GM12878 (cell line): ENCODE measurements at regions not wholly inside any gene's neighbourhood (a gene's known extent, or its start where the extent isn't known, plus 50 kb on each side); places are given as distances from the start of the nearest gene placed in this dataset.

Experiments
- ATAC-seq: fragments of 200-7000 bp; cut with Tn5 transposase; 3 replicates; pipeline ENCODE4 v1.9.1; 2020; ENCODE audit warnings: mild to moderate bottlenecking, moderate library complexity
- BruUV-seq: library from RNA; stranded (reverse); fragments of 400-500 nt; replicated peaks from 2 replicates; lab custom pipeline; 2021; lab: Mats Ljungman, UMichigan
- CTCF ChIA-PET: fragments of 300-600 bp; sonication (Branson Sonifier 250); formaldehyde crosslinking; extraction: SDS; loops from one replicate; lab custom pipeline; 2021; ENCODE audit warnings: inconsistent platforms; lab: Yijun Ruan, JAX
- POLR2A ChIA-PET: fragments of 350-600 bp; formaldehyde crosslinking; extraction: SDS; loops from one replicate; lab custom pipeline; 2021; ENCODE audit warnings: inconsistent platforms; lab: Charles Lee
- RAD21 ChIA-PET: fragments of 300-600 bp; sonication (Branson Sonifier 250); formaldehyde crosslinking; loops from one replicate; lab custom pipeline; 2023; ENCODE audit warnings: antibody characterized with exemption; ENCODE audit not compliant: unreplicated experiment; lab: Charles Lee
- SMC1A ChIA-PET: fragments of 300-600 bp; sonication (Branson Sonifier 250); formaldehyde crosslinking; loops from one replicate; lab custom pipeline; 2023; ENCODE audit not compliant: unreplicated experiment, uncharacterized antibody; lab: Charles Lee
- DNase-seq: peaks from one replicate; pipeline ENCODE4 v3.0.0-alpha.2; 2011; ENCODE audit warnings: low read depth, low spot score
- FAIRE-seq: peaks from 3 replicates; lab custom pipeline; 2011; peaks lifted over from hg19 to GRCh38; lab: Jason Lieb, UNC
- H2AFZ ChIP-seq: 2 replicates; pipeline ENCODE4 v1.6.0; 2011; ENCODE audit warnings: low read depth, low read length, control low read depth; ENCODE audit not compliant: control insufficient read depth
- H3K27ac ChIP-seq: 2 replicates; pipeline ENCODE4 v1.5.1; 2011; ENCODE audit warnings: control low read depth; ENCODE audit not compliant: control insufficient read depth, insufficient read depth
- H3K27me3 ChIP-seq, 2 experiments: replicated peaks in 1 of 2; 2 replicates each; pipeline versions ENCODE4 v1.6.0 to v1.6.1; 2011; ENCODE audit warnings: low read length in 1 of 2; ENCODE audit not compliant: control insufficient read depth in 2 of 2, insufficient read depth in 2 of 2
- H3K36me3 ChIP-seq, 2 experiments: 2 replicates each; pipeline ENCODE4 v1.5.1; 2011; ENCODE audit warnings: low read length in 1 of 2; ENCODE audit not compliant: control insufficient read depth in 2 of 2, insufficient read depth in 2 of 2
- H3K4me1 ChIP-seq: 2 replicates; pipeline ENCODE4 v1.6.1; 2011; ENCODE audit warnings: mild to moderate bottlenecking, low read length, moderate library complexity, mixed read lengths; ENCODE audit not compliant: control insufficient read depth, insufficient read depth
- H3K4me2 ChIP-seq: 2 replicates; pipeline ENCODE4 v1.6.0; 2011; ENCODE audit warnings: control low read depth; ENCODE audit not compliant: control insufficient read depth, insufficient read depth
- H3K4me3 ChIP-seq: fragments of 200-600 bp; sonication (generic); 2 replicates; pipeline ENCODE4 v1.5.1; 2016
- H3K79me2 ChIP-seq: 2 replicates; pipeline ENCODE4 v1.6.0; 2011; ENCODE audit warnings: low read length; ENCODE audit not compliant: control insufficient read depth, insufficient read depth
- H3K9ac ChIP-seq: 2 replicates; pipeline ENCODE4 v1.8.0; 2011; ENCODE audit warnings: low read length, control low read depth, mixed read lengths; ENCODE audit not compliant: control insufficient read depth, insufficient read depth
- H3K9me3 ChIP-seq: replicated peaks from 3 replicates; pipeline ENCODE4 v1.5.1; 2011; ENCODE audit warnings: mild to moderate bottlenecking, low read length; ENCODE audit not compliant: control insufficient read depth, insufficient read depth
- H4K20me1 ChIP-seq: 2 replicates; pipeline ENCODE4 v1.6.0; 2011; ENCODE audit not compliant: control insufficient read depth, insufficient read depth
- IKZF1 ChIP-seq: fragments of 450-650 bp; conservative IDR thresholded peaks from 2 replicates; pipeline ENCODE4 v1.6.1; 2017; ENCODE audit warnings: antibody characterized with exemption, mild to moderate bottlenecking
- MXI1 ChIP-seq: fragments of 150-350 bp; IDR thresholded peaks from 2 replicates; pipeline ENCODE4 v1.6.1; 2011; ENCODE audit warnings: low read depth, mild to moderate bottlenecking, inconsistent platforms, low read length, improper control_type of control experiment
- POLR2AphosphoS2 ChIP-seq: IDR thresholded peaks from 2 replicates; pipeline ENCODE4 v1.6.1; 2011; ENCODE audit warnings: low read depth, mild to moderate bottlenecking, low read length, improper control_type of control experiment, moderate library complexity
- ZZZ3 ChIP-seq: IDR thresholded peaks from 2 replicates; pipeline ENCODE4 v1.6.1; 2011; ENCODE audit warnings: low read depth; ENCODE audit not compliant: control insufficient read depth, insufficient read length
- WGBS: methylation state at CpG from one replicate; pipeline ENCODE4 v1.1.6; 2016; ENCODE audit warnings: low lambda C conversion rate; ENCODE audit not compliant: insufficient replicate concordance, insufficient coverage; ENCODE audit errors: missing lambda C conversion rate; 5-methylcytosine and 5-hydroxymethylcytosine counted together
- in situ Hi-C: fragments of 300-500 bp; cut with MboI; formaldehyde crosslinking; loops from 9 replicates; pipeline ENCODE4 v1.14.3; 2018; ENCODE audit warnings: mixed read lengths
- intact Hi-C: fragments of 100-400 bp; cut with micrococcal nuclease; formaldehyde crosslinking; loops from one replicate; pipeline ENCODE4 v1.14.2; 2022; ENCODE audit not compliant: unreplicated experiment
- TF ChIP-seq, protein P1 (sequence below): IDR thresholded peaks from 2 replicates; pipeline ENCODE4 v1.6.1; 2012; ENCODE audit warnings: low read depth, low read length, improper control_type of control experiment
- TF ChIP-seq, protein P2 (sequence below): fragments of 450-650 bp; IDR thresholded peaks from 2 replicates; pipeline ENCODE4 v1.6.1; 2016; ENCODE audit warnings: mild to moderate bottlenecking

DNA sequence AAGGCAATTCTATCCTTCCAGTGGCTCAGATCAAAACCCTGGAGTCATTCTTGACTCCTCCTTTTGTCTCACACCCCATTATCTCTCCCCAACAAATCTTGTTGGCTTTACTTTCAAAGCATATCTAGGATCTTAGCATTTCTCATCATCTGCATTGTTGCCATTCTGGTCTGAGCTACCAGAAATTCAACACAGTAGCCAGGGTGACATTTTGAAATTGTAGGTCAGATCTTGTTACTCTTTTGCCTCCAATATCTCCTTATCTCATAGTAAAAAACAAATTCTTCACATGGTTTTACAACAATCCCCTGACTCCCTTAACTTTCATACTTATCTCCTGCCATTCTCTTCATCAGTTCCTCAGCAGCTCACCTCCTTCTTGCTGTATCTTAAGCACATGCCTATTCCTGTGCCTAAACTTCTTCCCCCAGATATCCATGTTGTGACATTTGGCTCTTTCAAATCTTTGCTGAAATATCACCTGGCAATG lies 115.8 kb downstream of the KLF5 start (continued):
- TF ChIP-seq ZZZ3 = no peak
- TF ChIP-seq, protein P1, sequence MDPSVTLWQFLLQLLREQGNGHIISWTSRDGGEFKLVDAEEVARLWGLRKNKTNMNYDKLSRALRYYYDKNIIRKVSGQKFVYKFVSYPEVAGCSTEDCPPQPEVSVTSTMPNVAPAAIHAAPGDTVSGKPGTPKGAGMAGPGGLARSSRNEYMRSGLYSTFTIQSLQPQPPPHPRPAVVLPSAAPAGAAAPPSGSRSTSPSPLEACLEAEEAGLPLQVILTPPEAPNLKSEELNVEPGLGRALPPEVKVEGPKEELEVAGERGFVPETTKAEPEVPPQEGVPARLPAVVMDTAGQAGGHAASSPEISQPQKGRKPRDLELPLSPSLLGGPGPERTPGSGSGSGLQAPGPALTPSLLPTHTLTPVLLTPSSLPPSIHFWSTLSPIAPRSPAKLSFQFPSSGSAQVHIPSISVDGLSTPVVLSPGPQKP = no peak
- no peak for TF ChIP-seq IKZF1
- no peak for TF ChIP-seq MXI1
- TF ChIP-seq POLR2AphosphoS2 = no peak
- TF ChIP-seq, all 136 proteins: peak for 0

DNA sequence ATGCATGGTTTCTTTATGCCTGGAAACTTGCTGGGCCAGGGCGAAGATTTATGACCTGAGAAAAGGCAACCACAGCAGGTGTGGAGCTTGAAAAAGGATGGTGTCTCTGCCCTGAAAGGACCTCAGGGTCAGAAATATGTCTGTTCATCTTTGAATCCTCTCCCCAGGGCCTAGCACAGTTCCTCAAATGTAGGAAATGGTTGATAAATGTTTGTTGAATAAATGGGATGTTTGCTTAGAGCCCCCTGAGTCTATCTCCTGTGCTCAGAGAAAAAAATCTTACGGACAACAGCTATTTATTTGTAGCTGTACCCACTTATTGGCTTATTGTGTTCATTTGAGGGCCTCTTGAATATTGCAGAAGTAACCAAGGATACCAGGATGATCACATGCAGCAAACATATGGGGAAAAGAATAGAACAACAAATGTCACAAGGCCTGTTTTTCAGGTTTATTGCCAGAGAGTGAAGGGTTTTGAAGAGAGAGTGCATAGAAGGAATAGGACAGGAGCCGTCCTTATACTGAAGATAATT lies 114.5 kb downstream of the KLF5 start:
- Histone ChIP-seq H2AFZ (no peak overlapping the region), H3K27me3 (no peaks in the 10 kb centered on the region), H3K27ac (no peak overlapping the region), H3K4me3 (no peak overlapping the region), H4K20me1 (no peaks in the 10 kb centered on the region), H3K36me3 (no peaks in the 10 kb centered on the region), H3K4me2 (no peak overlapping the region), H3K9ac (no peak overlapping the region), H3K79me2 (no peaks in the 10 kb centered on the region), H3K4me1 (no peaks in the 10 kb centered on the region), H3K9me3 (no peaks in the 10 kb centered on the region)
- ChIA-PET RAD21 (no interaction called here), CTCF (interaction anchor here (1.0 kb wide), 1 partner anchor 333 kb away, joined by 3 read pairs; no protein-coding TSS in a partner anchor), SMC1A (interaction anchor here (0.5 to 1.4 kb wide), 2 partner anchors 16 to 1075 kb away, joined by 3 read pairs; no protein-coding TSS in a partner anchor), POLR2A (no interaction called here)
- no peak for DNase-seq
- WGBS = 19% methylated on average over 3 of the region's 3 CpGs
- intact Hi-C loops (no loop called here), in situ Hi-C loops (no loop called here)
- FAIRE-seq = no peak
- no peak for ATAC-seq
- TF ChIP-seq, protein P2, sequence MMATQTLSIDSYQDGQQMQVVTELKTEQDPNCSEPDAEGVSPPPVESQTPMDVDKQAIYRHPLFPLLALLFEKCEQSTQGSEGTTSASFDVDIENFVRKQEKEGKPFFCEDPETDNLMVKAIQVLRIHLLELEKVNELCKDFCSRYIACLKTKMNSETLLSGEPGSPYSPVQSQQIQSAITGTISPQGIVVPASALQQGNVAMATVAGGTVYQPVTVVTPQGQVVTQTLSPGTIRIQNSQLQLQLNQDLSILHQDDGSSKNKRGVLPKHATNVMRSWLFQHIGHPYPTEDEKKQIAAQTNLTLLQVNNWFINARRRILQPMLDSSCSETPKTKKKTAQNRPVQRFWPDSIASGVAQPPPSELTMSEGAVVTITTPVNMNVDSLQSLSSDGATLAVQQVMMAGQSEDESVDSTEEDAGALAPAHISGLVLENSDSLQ = no peak
- no TSS peak for BruUV-seq
